SJCRH30 (cell line): ENCODE measurements at regions not wholly inside any gene's neighbourhood (a gene's known extent, or its start where the extent isn't known, plus 50 kb on each side); places are given as distances from the start of the nearest gene placed in this dataset.

Experiments
- DNase-seq, 2 experiments: peaks; one replicate each; pipeline ENCODE4 v3.0.0-alpha.2; 2015 to 2020
- H3K27ac ChIP-seq: fragments of 250-450 bp; sonication (Bioruptor Pico); 2 replicates; pipeline ENCODE4 v1.5.1; 2020; ENCODE audit warnings: mild to moderate bottlenecking, moderate library complexity
- H3K27me3 ChIP-seq: fragments of 250-450 bp; sonication (Bioruptor Pico); 2 replicates; pipeline ENCODE4 v1.5.1; 2020; ENCODE audit warnings: mild to moderate bottlenecking, moderate library complexity
- H3K36me3 ChIP-seq: fragments of 250-450 bp; sonication (Bioruptor Pico); 2 replicates; pipeline ENCODE4 v1.5.1; 2020; ENCODE audit warnings: mild to moderate bottlenecking, moderate library complexity
- H3K4me1 ChIP-seq: fragments of 250-450 bp; sonication (Bioruptor Pico); 2 replicates; pipeline ENCODE4 v1.5.1; 2020; ENCODE audit warnings: mild to moderate bottlenecking, moderate library complexity
- H3K4me3 ChIP-seq: fragments of 250-450 bp; sonication (Bioruptor Pico); 2 replicates; pipeline ENCODE4 v1.5.1; 2020; ENCODE audit warnings: mild to moderate bottlenecking, moderate library complexity
- H3K9me3 ChIP-seq: fragments of 250-450 bp; sonication (Bioruptor Pico); replicated peaks from 2 replicates; pipeline ENCODE4 v1.5.1; 2020; ENCODE audit warnings: mild to moderate bottlenecking, moderate library complexity

DNA sequence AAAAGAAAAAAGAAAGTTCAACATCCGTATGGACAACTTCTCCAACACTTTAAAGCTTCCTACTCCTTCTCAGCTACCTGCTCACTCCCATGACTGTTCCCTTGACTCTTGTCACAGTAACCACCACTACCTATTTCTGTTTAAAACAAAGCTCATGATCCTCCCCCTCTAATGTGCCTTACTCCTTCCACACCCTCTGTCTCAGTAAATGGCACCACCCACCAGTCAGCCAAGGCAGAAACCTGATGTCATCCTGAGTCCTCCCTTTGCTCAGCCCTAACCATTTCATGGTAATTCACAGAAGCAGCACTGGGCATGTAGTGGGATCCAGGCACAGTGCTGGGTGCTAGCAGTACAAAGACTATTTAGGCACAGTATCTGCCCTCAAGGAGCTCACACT is 63.0 kb upstream of the PPM1J start:
- H3K27me3 ChIP-seq = no peaks in the 10 kb centered on the region
- H3K27ac ChIP-seq = no peak overlapping the region
- H3K4me3 ChIP-seq = no peak overlapping the region
- H3K4me1 ChIP-seq = no peaks in the 10 kb centered on the region
- H3K9me3 ChIP-seq = no peaks in the 10 kb centered on the region
- no peaks in the 10 kb centered on the region for H3K36me3 ChIP-seq
- no peak for DNase-seq

DNA sequence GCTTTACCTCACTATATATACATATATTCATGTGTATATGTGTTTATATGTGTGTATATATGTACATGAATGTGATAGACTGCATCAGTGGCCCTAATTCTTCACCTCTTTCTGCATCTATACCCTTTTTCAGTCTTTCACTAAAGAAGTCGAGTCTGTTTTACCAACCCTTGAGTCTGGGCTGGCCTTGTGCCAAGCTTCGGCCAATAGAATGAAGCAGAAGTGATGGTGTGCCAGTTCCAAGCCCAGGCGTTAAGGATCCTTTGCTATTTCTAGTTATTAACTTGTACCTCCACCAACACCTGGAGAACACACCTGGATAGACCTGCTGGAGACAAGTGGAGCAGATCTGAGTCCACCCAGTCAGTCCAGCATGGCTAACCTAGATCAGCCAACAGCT is 61.6 kb upstream of the PPM1J start:
- Histone ChIP-seq H3K9me3 (no peaks in the 10 kb centered on the region), H3K4me3 (no peak overlapping the region), H3K27me3 (no peaks in the 10 kb centered on the region), H3K27ac (no peak overlapping the region), H3K36me3 (no peaks in the 10 kb centered on the region), H3K4me1 (no peaks in the 10 kb centered on the region)
- no peak for DNase-seq

DNA sequence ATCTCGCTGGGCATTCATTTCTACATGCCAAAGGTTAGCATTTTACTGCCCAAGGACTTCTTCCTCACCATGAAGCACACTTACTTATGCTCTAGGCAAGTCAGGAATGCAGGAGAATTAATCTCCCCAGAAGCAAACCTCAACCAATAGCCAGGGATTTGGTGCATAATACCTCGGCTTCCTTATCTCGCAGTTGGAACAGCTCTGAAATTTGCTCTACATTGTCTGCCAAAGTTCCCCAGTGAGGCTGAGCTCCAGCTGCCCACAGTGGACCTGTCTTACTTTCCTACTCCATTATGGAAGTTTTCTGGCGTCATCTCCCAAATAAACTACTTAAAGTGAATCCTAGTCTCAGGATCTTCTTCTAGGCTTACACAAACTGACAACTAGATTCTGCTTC is 57.6 kb upstream of the PPM1J start:
- H3K27ac ChIP-seq = no peak overlapping the region
- DNase-seq = no peak

DNA sequence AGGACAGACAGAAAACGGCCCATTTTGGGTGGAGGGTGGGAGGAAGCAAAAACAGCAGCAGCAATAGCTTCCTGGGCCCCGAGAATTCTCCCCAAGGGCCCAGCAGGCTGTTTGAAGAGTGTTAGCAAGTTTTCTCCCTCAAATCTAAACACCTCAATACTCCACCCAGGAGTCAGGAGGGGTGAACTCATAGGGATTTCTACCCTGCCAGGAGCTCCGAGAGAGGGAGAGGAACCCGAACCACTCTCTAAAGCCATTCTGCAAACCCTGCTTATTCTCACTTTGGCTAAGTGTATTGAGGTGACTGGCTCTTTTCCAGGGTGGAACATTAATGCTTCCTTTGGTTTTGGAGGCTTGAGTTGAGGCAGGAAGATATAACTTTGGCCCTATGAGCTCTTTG is 55.6 kb upstream of the PPM1J start:
- Histone ChIP-seq H3K4me3 (no peak overlapping the region), H3K4me1 (no peaks in the 10 kb centered on the region)
- DNase-seq = no peak

More for the DNA sequence above, 57.6 kb upstream of the PPM1J start:
- Histone ChIP-seq H3K4me1 (no peaks in the 10 kb centered on the region), H3K4me3 (no peak overlapping the region), H3K27me3 (no peaks in the 10 kb centered on the region), H3K9me3 (no peaks in the 10 kb centered on the region), H3K36me3 (no peaks in the 10 kb centered on the region)

DNA sequence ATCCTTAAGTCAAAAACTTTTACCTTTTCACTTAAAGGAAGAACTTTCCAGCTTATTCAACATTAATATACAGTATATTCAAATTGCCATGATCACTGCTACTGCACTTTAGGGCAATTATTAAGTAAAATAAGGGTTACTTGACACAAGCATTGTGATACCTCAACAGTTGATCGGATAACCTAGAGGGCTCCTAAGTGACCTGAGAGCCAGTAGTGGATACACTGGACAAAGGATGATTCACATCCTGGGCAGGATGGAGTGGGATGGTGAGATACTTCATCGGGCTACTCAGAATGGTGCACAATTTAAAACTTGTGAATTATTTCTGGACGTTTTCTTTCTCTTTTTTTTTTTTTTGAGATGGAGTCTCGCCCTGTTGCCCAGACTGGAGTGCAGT is 54.5 kb upstream of the PPM1J start:
- H3K27ac ChIP-seq = no peak overlapping the region
- no peak for DNase-seq
- H3K4me3 ChIP-seq = no peak overlapping the region
- no peaks in the 10 kb centered on the region for H3K4me1 ChIP-seq
- no peaks in the 10 kb centered on the region for H3K36me3 ChIP-seq
- no peaks in the 10 kb centered on the region for H3K27me3 ChIP-seq
- H3K9me3 ChIP-seq = no peaks in the 10 kb centered on the region

More for the DNA sequence above, 55.6 kb upstream of the PPM1J start:
- H3K9me3 ChIP-seq = no peaks in the 10 kb centered on the region
- H3K27me3 ChIP-seq = no peaks in the 10 kb centered on the region
- no peaks in the 10 kb centered on the region for H3K36me3 ChIP-seq
- H3K27ac ChIP-seq = no peak overlapping the region

DNA sequence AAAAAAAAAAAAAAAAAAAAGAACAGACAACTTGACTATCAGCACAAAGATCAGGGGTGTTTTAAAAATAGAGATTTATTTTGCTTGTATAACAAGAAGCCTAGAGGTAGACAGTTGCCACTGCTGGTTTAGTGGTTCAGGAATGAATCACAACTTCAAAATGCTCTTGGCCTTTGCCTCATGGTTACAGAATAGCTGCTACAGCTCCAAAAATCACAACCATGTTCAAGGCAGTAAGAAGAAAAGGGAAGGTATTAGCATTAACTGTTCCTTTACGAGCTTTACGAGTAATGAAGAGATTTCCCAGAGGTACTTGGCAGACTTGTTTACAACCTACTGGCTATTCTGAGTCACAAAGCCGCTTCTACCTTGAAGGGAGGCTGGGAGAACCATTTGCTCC is 52.5 kb upstream of the PPM1J start:
- no peak for DNase-seq
- Histone ChIP-seq H3K4me1 (no peaks in the 10 kb centered on the region), H3K27me3 (no peaks in the 10 kb centered on the region), H3K9me3 (no peaks in the 10 kb centered on the region), H3K27ac (no peak overlapping the region), H3K36me3 (no peaks in the 10 kb centered on the region), H3K4me3 (no peak overlapping the region)
